IPS-15b (cell line): ENCODE measurements at regions not wholly inside any gene's neighbourhood (a gene's known extent, or its start where the extent isn't known, plus 50 kb on each side); places are given as distances from the start of the nearest gene placed in this dataset.
"Not testable (repeated sequence)": the region's sequence is repeated elsewhere in the genome, so short reads cannot be mapped to it uniquely, and the experiment has no call there.

Source experiments
- H3K27me3 ChIP-seq: one replicate; pipeline ENCODE4 v1.6.1; 2013; ENCODE audit warnings: low read length; ENCODE audit not compliant: control insufficient read depth, insufficient read depth
- H3K36me3 ChIP-seq: one replicate; pipeline ENCODE4 v1.6.1; 2013; ENCODE audit warnings: low read length; ENCODE audit not compliant: control insufficient read depth, insufficient read depth
- H3K4me1 ChIP-seq: one replicate; pipeline ENCODE4 v1.6.1; 2013; ENCODE audit warnings: mild to moderate bottlenecking, low read length; ENCODE audit not compliant: control insufficient read depth, insufficient read depth
- H3K4me3 ChIP-seq: one replicate; pipeline ENCODE4 v1.5.1; 2013; ENCODE audit warnings: low read depth, low read length
- H3K9ac ChIP-seq: one replicate; pipeline ENCODE4 v1.6.1; 2013; ENCODE audit warnings: low read depth, mild to moderate bottlenecking, low read length
- H3K9me3 ChIP-seq: one replicate; pipeline ENCODE4 v1.6.1; 2013; ENCODE audit warnings: mild to moderate bottlenecking, low read length; ENCODE audit not compliant: control insufficient read depth, insufficient read depth

DNA sequence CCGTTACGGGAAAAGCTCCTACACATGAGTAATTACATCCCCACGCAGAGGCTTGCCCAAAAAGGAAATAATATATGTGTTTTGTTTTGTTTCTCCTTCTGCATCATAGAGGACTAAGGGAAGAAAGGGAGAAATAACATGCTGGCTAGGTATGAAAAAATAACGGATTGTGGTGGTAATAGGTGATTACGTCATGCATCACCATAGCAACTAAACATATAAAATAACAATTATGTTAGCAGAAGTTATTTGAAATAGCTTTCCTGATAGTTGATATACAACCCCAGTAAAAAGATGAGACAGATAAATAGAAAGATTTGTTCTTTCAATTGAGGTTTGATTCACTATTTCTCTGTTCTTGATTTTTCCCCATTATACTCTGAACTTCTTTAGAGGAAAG, 518.0 kb downstream of the ZNF516 start:
- Histone ChIP-seq H3K4me3 (no peak overlapping the region), H3K9ac (no peak overlapping the region), H3K9me3 (no peaks in the 10 kb centered on the region), H3K36me3 (no peaks in the 10 kb centered on the region), H3K4me1 (no peaks in the 10 kb centered on the region), H3K27me3 (no peaks in the 10 kb centered on the region)

DNA sequence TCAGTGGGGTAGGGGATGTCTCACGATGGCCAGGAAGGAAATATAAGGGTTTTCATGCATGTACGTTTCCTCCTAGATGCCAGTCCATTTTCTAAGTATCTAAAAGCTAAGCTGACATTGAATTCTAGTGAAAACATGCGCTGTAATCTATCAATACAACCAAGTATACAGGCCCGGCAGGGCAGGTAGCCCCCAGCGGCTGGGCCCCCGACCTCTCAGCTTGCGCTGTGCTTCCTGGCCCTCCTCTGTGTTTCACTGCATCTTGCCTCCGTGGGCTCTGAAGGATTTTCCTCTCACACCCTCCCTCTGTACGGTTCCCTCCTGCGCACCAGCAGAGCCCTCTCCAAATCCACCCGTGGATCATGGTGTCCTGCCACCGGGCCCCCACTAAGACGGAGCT, 524.8 kb downstream of the ZNF516 start:
- no peaks in the 10 kb centered on the region for H3K9me3 ChIP-seq
- H3K27me3 ChIP-seq, result no peaks in the 10 kb centered on the region
- no peak overlapping the region for H3K4me3 ChIP-seq
- H3K9ac ChIP-seq, result no peak overlapping the region
- no peaks in the 10 kb centered on the region for H3K36me3 ChIP-seq
- no peaks in the 10 kb centered on the region for H3K4me1 ChIP-seq

DNA sequence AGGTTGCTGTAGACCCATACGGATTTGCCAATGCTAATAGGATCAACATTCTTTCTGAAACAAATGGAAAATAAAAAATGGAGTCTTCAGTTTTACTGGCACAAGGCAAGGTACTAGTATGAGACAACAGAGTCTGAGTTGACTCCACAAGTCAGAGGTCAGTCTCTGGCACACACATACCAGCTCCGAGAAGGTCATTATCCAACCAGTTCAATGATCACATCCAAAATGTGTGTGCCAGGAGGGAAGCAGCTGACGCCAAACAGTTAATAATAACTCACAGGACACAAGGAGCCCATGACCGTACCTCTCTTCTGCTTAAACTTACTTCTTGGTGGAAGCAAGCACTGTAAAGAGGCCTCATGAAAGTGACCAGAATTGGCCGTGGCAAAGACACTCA, 528.6 kb downstream of the ZNF516 start:
- H3K36me3 ChIP-seq, result no peaks in the 10 kb centered on the region
- no peak overlapping the region for H3K4me3 ChIP-seq
- H3K27me3 ChIP-seq, result no peaks in the 10 kb centered on the region
- no peak overlapping the region for H3K9ac ChIP-seq
- H3K9me3 ChIP-seq, result no peaks in the 10 kb centered on the region
- no peaks in the 10 kb centered on the region for H3K4me1 ChIP-seq

DNA sequence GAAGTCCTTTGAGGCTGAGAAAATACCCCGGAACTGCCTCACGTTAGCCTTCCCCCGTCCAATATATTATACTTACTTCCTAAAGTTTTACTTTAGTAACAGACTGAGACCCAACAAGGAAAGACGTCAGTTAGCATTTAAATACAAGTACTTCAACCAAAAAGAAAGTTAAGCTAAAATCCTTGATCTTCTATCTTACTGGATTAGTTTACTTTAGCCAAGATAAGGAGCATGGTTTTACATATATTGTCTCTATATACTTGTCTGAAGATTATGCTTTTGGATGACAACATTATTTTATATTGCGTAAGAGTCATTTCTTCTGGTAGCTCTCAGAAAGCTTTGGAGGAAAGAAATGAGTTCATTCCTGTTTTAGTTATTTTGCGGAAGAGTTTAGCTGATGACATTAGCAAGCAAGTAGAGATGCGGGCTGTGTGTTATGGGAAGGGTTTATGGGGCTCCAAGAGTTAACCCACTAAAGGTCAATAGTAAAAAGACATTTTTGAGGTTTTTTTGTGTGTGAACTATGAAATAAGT, 532.9 kb downstream of the ZNF516 start:
- Histone ChIP-seq H3K4me1 (no peaks in the 10 kb centered on the region), H3K9me3 (no peaks in the 10 kb centered on the region), H3K9ac (no peak overlapping the region), H3K36me3 (no peaks in the 10 kb centered on the region), H3K4me3 (no peak overlapping the region), H3K27me3 (no peaks in the 10 kb centered on the region)

DNA sequence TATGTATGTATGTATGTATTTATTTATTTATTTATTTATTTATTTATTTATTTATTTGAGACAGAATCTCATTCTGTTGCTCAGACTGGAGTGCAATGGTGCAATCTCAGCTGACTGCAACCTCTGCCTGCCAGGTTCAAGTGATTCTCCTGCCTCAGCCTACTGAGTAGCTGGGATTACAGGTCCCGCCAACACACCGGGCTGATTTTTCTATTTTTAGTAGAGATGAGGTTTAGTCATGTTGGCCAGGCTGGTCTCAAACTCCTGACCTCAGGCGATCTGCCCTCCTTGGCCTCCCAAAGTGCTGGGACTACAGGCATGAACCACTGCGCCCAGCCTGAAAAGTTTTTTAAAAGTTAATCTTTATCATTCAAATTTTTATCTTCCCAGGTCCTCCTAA, 532.9 kb upstream of the SMIM21 start:
- H3K9me3 ChIP-seq, H3K4me3 ChIP-seq, H3K9ac ChIP-seq, H3K27me3 ChIP-seq, H3K4me1 ChIP-seq, H3K36me3 ChIP-seq: not testable (repeated sequence)

DNA sequence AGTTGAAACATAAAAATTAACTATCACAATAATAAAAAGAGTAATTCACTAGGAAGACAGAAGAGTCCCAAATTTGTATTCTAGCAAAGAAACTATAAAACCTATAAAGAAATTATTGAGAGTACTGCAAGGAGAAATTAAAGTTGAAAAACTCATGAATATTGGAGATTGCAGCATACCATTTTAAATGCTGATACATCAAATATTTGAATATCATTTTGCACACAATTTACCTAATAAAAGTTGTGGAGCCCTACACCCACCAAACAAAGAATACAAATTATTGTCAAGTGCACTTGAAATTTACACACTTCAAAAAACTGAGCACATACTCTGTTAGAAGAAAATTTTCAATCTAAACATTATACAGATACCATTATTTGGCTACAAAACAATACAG, 531.6 kb upstream of the SMIM21 start:
- no peaks in the 10 kb centered on the region for H3K4me1 ChIP-seq
- H3K9me3 ChIP-seq, result no peaks in the 10 kb centered on the region
- no peaks in the 10 kb centered on the region for H3K27me3 ChIP-seq
- no peak overlapping the region for H3K4me3 ChIP-seq
- H3K36me3 ChIP-seq, result no peaks in the 10 kb centered on the region
- no peak overlapping the region for H3K9ac ChIP-seq

DNA sequence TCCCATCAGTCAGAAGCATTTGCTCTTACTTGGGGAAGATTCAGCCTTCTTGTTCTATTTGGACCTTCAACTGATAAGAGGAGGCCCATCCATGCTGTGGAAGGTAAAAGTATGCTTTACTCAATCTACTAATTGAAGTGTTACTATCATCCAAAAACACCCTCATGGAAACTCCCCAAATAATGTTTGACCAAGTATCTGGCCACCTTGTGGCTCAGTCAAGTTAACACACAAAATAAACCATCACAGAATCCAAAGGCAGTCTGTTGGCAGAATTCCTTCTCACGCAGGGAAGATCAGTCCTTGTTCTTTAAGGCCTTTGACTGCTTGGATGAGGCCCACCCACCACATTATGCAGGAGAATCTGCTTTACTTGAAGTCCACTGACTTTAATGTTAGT, 531.2 kb upstream of the SMIM21 start:
- Histone ChIP-seq H3K9ac (no peak overlapping the region), H3K4me1 (no peaks in the 10 kb centered on the region), H3K27me3 (no peaks in the 10 kb centered on the region), H3K4me3 (no peak overlapping the region), H3K9me3 (no peaks in the 10 kb centered on the region), H3K36me3 (no peaks in the 10 kb centered on the region)

DNA sequence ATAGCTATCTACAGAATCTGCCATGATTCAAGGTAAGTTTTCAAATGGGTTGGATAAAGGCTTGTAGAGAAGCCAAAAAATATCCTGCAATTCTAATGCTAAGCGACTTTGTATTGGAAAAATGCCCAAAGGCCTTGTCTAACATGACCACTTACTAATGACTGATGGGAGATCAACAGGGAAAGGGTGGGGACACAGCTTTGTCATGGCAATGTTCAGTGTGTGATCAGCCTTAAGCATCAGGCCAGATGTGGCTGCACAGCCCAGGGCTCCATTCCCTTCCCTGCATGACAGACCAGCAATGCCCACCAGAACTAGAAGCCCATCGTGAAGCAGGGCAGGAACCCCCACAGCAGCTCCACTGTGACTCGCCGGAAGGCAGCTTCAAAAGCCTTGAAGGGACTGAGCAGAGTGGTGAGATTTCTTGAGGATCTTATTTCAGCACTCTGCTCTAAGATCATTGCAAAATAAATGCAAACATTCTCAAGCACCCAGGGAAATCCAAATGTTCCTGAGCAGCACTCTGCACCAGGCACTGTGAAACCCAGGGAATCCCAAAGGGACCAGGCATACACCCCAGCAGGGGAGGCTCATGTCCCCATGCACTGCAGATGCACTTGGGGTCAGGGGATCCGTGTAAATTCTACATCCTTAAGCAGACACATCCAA, 517.9 kb upstream of the SMIM21 start:
- Histone ChIP-seq H3K27me3 (no peaks in the 10 kb centered on the region), H3K4me1 (peaks cover 3% of the 10 kb centered on the region), H3K9ac (no peak overlapping the region), H3K9me3 (no peaks in the 10 kb centered on the region), H3K4me3 (no peak overlapping the region), H3K36me3 (no peaks in the 10 kb centered on the region)

DNA sequence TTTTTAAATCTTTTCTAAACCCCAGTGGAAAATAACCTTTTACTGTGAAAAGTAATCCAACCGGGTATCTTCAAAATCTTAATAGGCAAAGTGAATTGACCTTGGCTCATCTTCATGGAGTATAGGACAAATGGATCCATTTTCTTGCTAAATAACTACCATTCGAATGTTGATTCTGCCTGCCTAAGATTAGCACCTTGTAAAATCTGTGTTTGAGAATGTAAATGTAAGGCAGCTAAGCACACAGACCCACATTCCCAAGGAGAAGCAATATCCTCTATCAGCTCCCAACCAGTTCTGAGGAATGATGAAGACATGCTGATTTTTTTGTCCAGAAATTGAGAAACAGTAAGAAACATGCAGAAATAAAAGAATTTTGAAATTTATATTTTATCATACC, 509.8 kb upstream of the SMIM21 start:
- Histone ChIP-seq H3K9ac (no peak overlapping the region), H3K4me3 (no peak overlapping the region)

DNA sequence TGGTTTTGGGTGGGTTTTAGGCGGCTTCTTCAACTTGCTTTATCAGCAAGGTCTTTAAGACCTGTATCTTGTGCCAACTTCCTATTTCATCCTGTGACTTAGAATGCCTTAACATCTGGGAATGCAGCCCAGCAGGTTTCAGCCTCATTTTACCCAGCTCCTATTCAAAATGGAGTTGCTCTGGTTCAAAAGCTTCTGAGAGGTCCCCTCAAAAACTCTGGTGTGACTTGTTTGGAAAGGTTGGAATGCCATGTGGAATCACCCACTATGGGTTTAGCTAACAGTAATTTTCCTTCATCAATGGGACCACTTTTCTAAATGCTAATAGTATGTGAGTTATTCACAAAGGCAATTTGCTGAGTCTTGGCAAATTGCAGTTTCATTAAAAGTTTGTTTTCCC, 509.4 kb upstream of the SMIM21 start:
- Histone ChIP-seq H3K4me1 (peaks cover 8% of the 10 kb centered on the region), H3K4me3 (no peak overlapping the region), H3K36me3 (no peaks in the 10 kb centered on the region), H3K9me3 (no peaks in the 10 kb centered on the region), H3K27me3 (no peaks in the 10 kb centered on the region), H3K9ac (no peak overlapping the region)

More for the DNA sequence above, 509.8 kb upstream of the SMIM21 start:
- no peaks in the 10 kb centered on the region for H3K9me3 ChIP-seq
- peaks cover 8% of the 10 kb centered on the region for H3K4me1 ChIP-seq
- H3K27me3 ChIP-seq, result no peaks in the 10 kb centered on the region
- H3K36me3 ChIP-seq, result no peaks in the 10 kb centered on the region

DNA sequence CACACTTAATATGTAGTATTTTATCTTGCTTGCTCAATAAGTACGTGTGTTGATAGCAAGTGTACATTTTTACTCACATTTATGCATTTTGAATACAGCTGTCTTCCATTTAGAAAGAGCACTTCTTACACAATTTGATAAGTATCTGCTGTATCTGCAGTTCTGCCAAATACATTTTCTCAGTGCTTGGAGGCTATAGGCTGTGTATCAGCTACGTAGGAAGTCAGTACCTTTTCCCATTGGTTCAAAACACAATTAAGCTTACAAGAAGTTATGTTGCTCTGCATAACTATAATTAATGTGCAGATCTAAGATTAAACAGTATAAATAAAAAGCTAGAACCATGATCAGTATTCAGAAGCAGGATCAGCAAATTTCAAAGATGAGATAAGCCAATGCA, 503.6 kb upstream of the SMIM21 start:
- H3K27me3 ChIP-seq, result no peaks in the 10 kb centered on the region

DNA sequence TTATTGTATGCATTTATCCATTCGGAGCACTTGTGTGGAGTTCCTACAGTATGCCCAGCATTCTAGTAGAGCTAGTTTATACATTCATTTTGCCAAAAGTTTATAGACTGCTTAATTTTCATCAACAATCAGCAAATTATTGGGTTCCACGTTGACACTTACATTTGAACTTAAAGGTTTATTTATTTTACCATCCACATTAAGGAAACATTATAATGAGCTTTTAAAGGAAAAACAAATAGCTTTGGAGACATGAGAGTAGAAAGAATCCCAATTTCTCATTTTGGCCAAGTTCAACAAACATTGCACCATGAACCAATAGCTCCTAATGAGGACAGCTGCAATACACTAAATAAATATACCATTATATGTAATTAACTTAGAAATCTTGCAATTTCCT, 501.2 kb upstream of the SMIM21 start:
- H3K36me3 ChIP-seq, result no peaks in the 10 kb centered on the region
- no peak overlapping the region for H3K4me3 ChIP-seq
- no peaks in the 10 kb centered on the region for H3K4me1 ChIP-seq
- H3K9me3 ChIP-seq, result no peaks in the 10 kb centered on the region
- H3K27me3 ChIP-seq, result no peaks in the 10 kb centered on the region
- H3K9ac ChIP-seq, result no peak overlapping the region

More for the DNA sequence above, 503.6 kb upstream of the SMIM21 start:
- no peaks in the 10 kb centered on the region for H3K36me3 ChIP-seq
- H3K9ac ChIP-seq, result no peak overlapping the region
- H3K4me3 ChIP-seq, result no peak overlapping the region
- H3K9me3 ChIP-seq, result no peaks in the 10 kb centered on the region
- H3K4me1 ChIP-seq, result no peaks in the 10 kb centered on the region
